ENCODE measurements at regions not wholly inside any gene's neighbourhood (a gene's known extent, or its start where the extent isn't known, plus 50 kb on each side); places are given as distances from the start of the nearest gene placed in this dataset.

GRCh38 chr3:102183186-102183585 is 251.6 kb upstream of the ZPLD1 start:
- CTCF ChIA-PET (ENCODE audit: low intra/inter-chr PET ratio, low total read pairs), result no interaction called here

GRCh38 chr3:102183623-102184022 is 251.2 kb upstream of the ZPLD1 start:
- Histone ChIP-seq H3K79me2 (ENCODE audit: insufficient read depth, low read length) (no peaks in the 10 kb centered on the region), H3K27me3 (ENCODE audit: control insufficient read depth in 1 of 2, insufficient read depth in 2 of 2, low read length in 2 of 2) (no peaks in the 10 kb centered on the region), H3K4me1 (ENCODE audit: insufficient read depth, low read length) (peaks cover 7% of the 10 kb centered on the region), H3K27ac (ENCODE audit: extremely low read length, insufficient read depth, low read length) (no peak overlapping the region), H3K4me2 (ENCODE audit: low read depth, low read length) (no peak overlapping the region), H3K4me3 (replicated peaks in 1 of 3; ENCODE audit: insufficient read depth in 1 of 3, low read depth in 2 of 3, low read length in 3 of 3) (no peak overlapping the region), H3K36me3 (replicated peaks in 1 of 2; ENCODE audit: control insufficient read depth in 1 of 2, insufficient read depth in 2 of 2, low read length in 2 of 2) (no peaks in the 10 kb centered on the region), H3K9me3 (ENCODE audit: low read length) (no peaks in the 10 kb centered on the region), H4K20me1 (ENCODE audit: insufficient read depth, low read length) (no peaks in the 10 kb centered on the region), H3K9ac (ENCODE audit: insufficient read depth, low read depth, low read length) (no peak overlapping the region), H2AFZ (ENCODE audit: low read length) (no peak overlapping the region)
- no peak for ATAC-seq
- BruUV-seq (replicated peaks), result no TSS peak
- in situ Hi-C loops (cut with HindIII; ENCODE audit: extremely low pct_ligation_motif_present, low pct_unique_long_range_greater_than_20kb) (no loop called here), intact Hi-C loops (cut with micrococcal nuclease; ENCODE audit: unreplicated experiment) (no loop called here)
- 20% methylated on average over 1 of the region's 1 CpG for WGBS (ENCODE audit: low lambda C conversion rate)
- ChIA-PET POLR2A (no interaction called here), CTCF (ENCODE audit: low intra/inter-chr PET ratio, low total read pairs) (no interaction called here)
- no peak for FAIRE-seq
- DNase-seq (ENCODE audit: low spot score), result no peak
- TF ChIP-seq SCMH1 (CRISPR knock-in tag; IDR thresholded peaks at IDR 0.05; ENCODE audit: borderline replicate concordance) (no peak), PHF20 (CRISPR knock-in tag; IDR thresholded peaks at IDR 0.05) (no peak), ZFP91 (CRISPR knock-in tag; IDR thresholded peaks at IDR 0.05; ENCODE audit: borderline replicate concordance) (no peak), DRAP1 (CRISPR knock-in tag; IDR thresholded peaks at IDR 0.05) (no peak), MXI1 (IDR thresholded peaks at IDR 0.05; ENCODE audit: borderline replicate concordance, low read depth, low read length) (no peak), ZNF296 (CRISPR knock-in tag; conservative IDR thresholded peaks at IDR 0.05) (no peak), ZNF430 (CRISPR knock-in tag; IDR thresholded peaks at IDR 0.05) (no peak), ZNF142 (CRISPR knock-in tag; IDR thresholded peaks at IDR 0.05) (no peak), ZNF749 (CRISPR knock-in tag; IDR thresholded peaks at IDR 0.05; ENCODE audit: borderline replicate concordance) (no peak)

More at GRCh38 chr3:102183186-102183585, 251.6 kb upstream of the ZPLD1 start:
- ATAC-seq, result no peak
- Histone ChIP-seq H3K4me1 (ENCODE audit: insufficient read depth, low read length) (peaks cover 7% of the 10 kb centered on the region), H3K36me3 (replicated peaks in 1 of 2; ENCODE audit: control insufficient read depth in 1 of 2, insufficient read depth in 2 of 2, low read length in 2 of 2) (no peaks in the 10 kb centered on the region), H3K4me2 (ENCODE audit: low read depth, low read length) (no peak overlapping the region), H3K9ac (ENCODE audit: insufficient read depth, low read depth, low read length) (no peak overlapping the region), H3K27me3 (ENCODE audit: control insufficient read depth in 1 of 2, insufficient read depth in 2 of 2, low read length in 2 of 2) (no peaks in the 10 kb centered on the region), H3K9me3 (ENCODE audit: low read length) (no peaks in the 10 kb centered on the region), H4K20me1 (ENCODE audit: insufficient read depth, low read length) (no peaks in the 10 kb centered on the region), H3K79me2 (ENCODE audit: insufficient read depth, low read length) (no peaks in the 10 kb centered on the region), H3K4me3 (replicated peaks in 1 of 3; ENCODE audit: insufficient read depth in 1 of 3, low read depth in 2 of 3, low read length in 3 of 3) (no peak overlapping the region), H2AFZ (ENCODE audit: low read length) (no peak overlapping the region), H3K27ac (ENCODE audit: extremely low read length, insufficient read depth, low read length) (no peak overlapping the region)
- intact Hi-C loops (cut with micrococcal nuclease; ENCODE audit: unreplicated experiment) (no loop called here), in situ Hi-C loops (cut with HindIII; ENCODE audit: extremely low pct_ligation_motif_present, low pct_unique_long_range_greater_than_20kb) (no loop called here)
- no TSS peak for BruUV-seq (replicated peaks)
- POLR2A ChIA-PET, result no interaction called here
- TF ChIP-seq AKAP8 (CRISPR knock-in tag; IDR thresholded peaks at IDR 0.05) (no peak), MTF1 (CRISPR knock-in tag; IDR thresholded peaks at IDR 0.05) (no peak)
- no peak for DNase-seq (ENCODE audit: low spot score)
- WGBS (ENCODE audit: low lambda C conversion rate), result 27% methylated on average over 1 of the region's 1 CpG
- no peak for FAIRE-seq
